Psoas muscle (tissue), 7 donors: ENCODE measurements at regions not wholly inside any gene's neighbourhood (a gene's known extent, or its start where the extent isn't known, plus 50 kb on each side); places are given as distances from the start of the nearest gene placed in this dataset.
A peak's percentile ranks its signal among the peaks of the same experiment; 100 is the strongest.

ENCODE experiments used
- ATAC-seq, 4 donors: fragments of 200-7000 bp; cut with Tn5 transposase; one replicate each; pipeline ENCODE4 v1.9.1; 2020; ENCODE audit warnings: moderate library complexity in 3 of 4, mild to moderate bottlenecking in 2 of 4
- DNase-seq, 2 donors: peaks; one replicate each; pipeline ENCODE4 v3.0.0-alpha.2; 2020
- H3K27ac ChIP-seq: fragments of 200-600 bp; one replicate; pipeline ENCODE4 v1.8.0; 2022
- H3K27me3 ChIP-seq, 3 donors: fragments of 200-600 bp in 1 of 3; one replicate each; pipeline versions ENCODE4 v1.6.1 to v1.8.0; 2013 to 2022; ENCODE audit warnings: low read length in 2 of 3, mild to moderate bottlenecking in 2 of 3, moderate library complexity in 1 of 3; ENCODE audit not compliant: insufficient read depth in 3 of 3
- H3K36me3 ChIP-seq, 2 donors: fragments of 200-600 bp in 1 of 2; one replicate each; pipeline versions ENCODE4 v1.6.1 to v1.8.0; 2013 to 2022; ENCODE audit warnings: low read depth in 1 of 2, mild to moderate bottlenecking in 1 of 2, moderate library complexity in 1 of 2; ENCODE audit not compliant: insufficient read depth in 1 of 2
- H3K4me1 ChIP-seq: fragments of 200-600 bp; one replicate; pipeline ENCODE4 v1.8.0; 2022
- H3K4me3 ChIP-seq: fragments of 200-600 bp; one replicate; pipeline ENCODE4 v1.8.0; 2022; ENCODE audit warnings: mild to moderate bottlenecking
- H3K9me3 ChIP-seq: fragments of 200-600 bp; one replicate; pipeline ENCODE4 v1.8.0; 2022
- CTCF ChIP-seq: fragments of 200-600 bp; IDR thresholded peaks from one replicate; pipeline ENCODE4 v1.8.0; 2022; ENCODE audit warnings: antibody characterized with exemption
- WGBS, 3 donors: extraction: QIAGEN DNeasy Blood & Tissue Kit; methylation state at CpG; one replicate each; pipeline versions ENCODE4 v1.1.6 to v1.1.7; 2013; 5-methylcytosine and 5-hydroxymethylcytosine counted together
- intact Hi-C, 2 donors: fragments of 100-400 bp; cut with DNase I; formaldehyde crosslinking; loops; one replicate each; pipeline versions ENCODE4 v1.11.0 to v1.14.2; 2022
- donor health status: healthy with polysubstance abuse.
- donor health status: DM: no; HTN: no; CAD: no; lungs with moderate emphysema.
- donor health status: Bipolar disorder and iron deficiency.
- donor health status: healthy.
- donor health status: DM: yes; HTN: yes; CAD: no.
- donor health status: DM: no; HTN: no; CAD: no.
- donor health status: DM: yes; HTN: yes; CAD: no.

GRCh38 chr1:201709564-201710295 lies 119.2 kb upstream of the IPO9 start:
- ATAC-seq: peak; percentile 61 to 74 (median 66)
- Histone ChIP-seq H3K27me3 (no peaks in the 10 kb centered on the region), H3K4me3 (no peak overlapping the region), H3K36me3 (no peaks in the 10 kb centered on the region), H3K27ac (no peak overlapping the region), H3K4me1 (peaks cover 34% of the 10 kb centered on the region), H3K9me3 (no peaks in the 10 kb centered on the region)
- DNase-seq: peak; percentile 79 to 85
- 51 to 64% (median 51%) methylated on average over 4 of the region's 4 CpGs for WGBS, 3 donors
- intact Hi-C loops: loop anchor here (1.0 to 2.0 kb wide), 2 partner anchors 83 to 84 kb away; no protein-coding TSS in a partner anchor
- TF ChIP-seq CTCF: peak; percentile 94

GRCh38 chr1:201710632-201711597 lies 118.0 kb upstream of the IPO9 start:
- Histone ChIP-seq H3K4me1 (peaks cover 46% of the 10 kb centered on the region), H3K27ac (peak overlapping the region; percentile 13), H3K27me3 (no peaks in the 10 kb centered on the region), H3K36me3 (no peaks in the 10 kb centered on the region), H3K9me3 (no peaks in the 10 kb centered on the region), H3K4me3 (no peak overlapping the region)
- no peak for TF ChIP-seq CTCF
- WGBS, 3 donors: 61 to 78% (median 63%) methylated on average over 8 of the region's 8 CpGs
- ATAC-seq (no peak), DNase-seq (no peak)
- intact Hi-C loops: no loop called here

DNA sequence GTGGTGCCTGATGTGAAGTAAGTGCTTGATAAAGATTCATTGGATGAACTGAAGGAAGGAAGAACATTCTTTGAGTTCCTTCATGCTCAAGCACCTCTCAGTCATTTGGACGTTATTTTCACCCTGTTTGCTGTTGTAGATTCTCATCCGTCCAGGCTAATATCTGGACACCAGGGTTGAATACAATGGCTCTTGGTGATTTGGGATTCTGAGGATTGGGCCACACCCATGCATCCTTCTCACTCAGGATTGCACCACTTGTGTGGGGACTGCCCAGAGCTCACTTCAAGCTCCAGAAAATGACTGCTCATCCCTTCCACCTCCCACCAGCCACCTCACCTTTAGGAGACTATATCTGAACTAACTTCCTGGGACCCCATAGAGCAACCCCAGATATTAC lies 117.1 kb upstream of the IPO9 start:
- no peak overlapping the region for H3K4me3 ChIP-seq
- H3K27me3 ChIP-seq: no peaks in the 10 kb centered on the region
- ATAC-seq (no peak), DNase-seq (no peak)
- peak overlapping the region; percentile 11 for H3K27ac ChIP-seq
- H3K4me1 ChIP-seq: peaks cover 48% of the 10 kb centered on the region
- H3K36me3 ChIP-seq: no peaks in the 10 kb centered on the region
- intact Hi-C loops: no loop called here
- H3K9me3 ChIP-seq: no peaks in the 10 kb centered on the region
- TF ChIP-seq CTCF: no peak
- WGBS, 3 donors: 55 to 65% (median 64%) methylated on average over 2 of the region's 2 CpGs

DNA sequence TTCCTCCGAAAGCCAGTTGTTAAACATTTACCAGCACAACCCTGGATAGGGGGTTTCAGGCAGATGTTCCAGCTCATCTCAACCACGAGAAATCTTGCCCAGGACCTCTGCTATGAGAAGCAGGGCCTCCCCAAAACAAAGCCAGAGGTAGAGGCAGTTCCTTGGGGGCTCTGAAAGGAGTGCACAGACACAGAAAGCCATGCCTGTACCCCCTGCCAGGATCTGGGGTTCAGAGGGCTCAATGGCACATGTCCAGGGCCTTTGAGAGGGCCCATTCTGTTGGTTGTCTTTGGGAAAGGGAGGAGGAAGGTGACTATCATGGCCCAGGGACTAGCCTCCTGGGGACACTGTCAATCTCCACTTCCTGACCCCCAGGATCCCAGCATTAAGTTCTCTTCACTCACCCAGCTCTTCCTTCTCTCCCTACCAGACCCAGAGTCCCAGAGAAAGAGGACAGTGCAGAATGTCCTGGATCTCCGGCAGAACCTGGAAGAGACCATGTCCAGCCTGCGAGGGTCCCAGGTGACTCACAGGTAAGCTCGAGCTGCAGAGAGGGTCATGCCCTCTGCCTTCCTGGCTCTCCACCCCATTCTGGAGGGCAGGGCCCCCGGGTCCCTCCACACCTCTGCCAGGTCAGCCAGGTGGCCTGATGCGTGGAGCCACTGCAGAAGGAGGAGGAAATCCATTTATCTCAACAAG lies 116.4 kb upstream of the IPO9 start:
- 70 to 77% (median 71%) methylated on average over 7 of the region's 7 CpGs for WGBS, 3 donors
- peak overlapping the region; percentile 72 for H3K27ac ChIP-seq
- TF ChIP-seq CTCF: no peak
- no peak overlapping the region for H3K4me3 ChIP-seq
- H3K4me1 ChIP-seq: peaks cover 48% of the 10 kb centered on the region
- H3K9me3 ChIP-seq: no peaks in the 10 kb centered on the region
- no peak for ATAC-seq
- H3K36me3 ChIP-seq: no peaks in the 10 kb centered on the region
- no peak for DNase-seq
- H3K27me3 ChIP-seq: no peaks in the 10 kb centered on the region
- intact Hi-C loops: no loop called here
